Activated CD4-positive, CD25-positive, alpha-beta regulatory T cell treated with anti-CD3 and anti-CD28 coated beads, Interleukin-2, amount 50 U/mL, for 72 hours (primary cell): ENCODE measurements at regions not wholly inside any gene's neighbourhood (a gene's known extent, or its start where the extent isn't known, plus 50 kb on each side); places are given as distances from the start of the nearest gene placed in this dataset.
"Not testable (repeated sequence)": the region's sequence is repeated elsewhere in the genome, so short reads cannot be mapped to it uniquely, and the experiment has no call there.

ENCODE experiments used
- DNase-seq: peaks from one replicate; pipeline ENCODE4 v3.0.0; 2021

- DNase-seq, result no peak
Measured at GRCh38 chr18:39302481-39302880, 1736.9 kb upstream of the CELF4 start.

- DNase-seq, result no peak
Measured at GRCh38 chr18:39299152-39299551, 1733.6 kb upstream of the CELF4 start.

GRCh38 chr18:39297225-39297624 is 1731.6 kb upstream of the CELF4 start:
- DNase-seq, result no peak

GRCh38 chr18:39296293-39296888 is 1730.8 kb upstream of the CELF4 start:
- DNase-seq, result no peak

GRCh38 chr18:39276764-39277163 is 1711.2 kb upstream of the CELF4 start:
- DNase-seq, result no peak

GRCh38 chr18:39274535-39274934 is 1708.9 kb upstream of the CELF4 start:
- DNase-seq, result no peak

GRCh38 chr18:39272230-39272629 is 1706.6 kb upstream of the CELF4 start:
- no peak for DNase-seq

- no peak for DNase-seq
Measured at GRCh38 chr18:39271654-39272053, 1706.1 kb upstream of the CELF4 start.

- DNase-seq, result no peak
Measured at GRCh38 chr18:39260565-39260964, 1695.0 kb upstream of the CELF4 start.

GRCh38 chr18:39259736-39260135 is 1694.1 kb upstream of the CELF4 start:
- no peak for DNase-seq

- DNase-seq, result no peak
Measured at GRCh38 chr18:39244242-39244641, 1678.6 kb upstream of the CELF4 start.

GRCh38 chr18:39241534-39241933 is 1675.9 kb upstream of the CELF4 start:
- no peak for DNase-seq

GRCh38 chr18:39238981-39239660 is 1673.5 kb upstream of the CELF4 start:
- no peak for DNase-seq

- no peak for DNase-seq
Measured at GRCh38 chr18:39235118-39235719, 1669.6 kb upstream of the CELF4 start.

GRCh38 chr18:39232937-39233336 is 1667.3 kb upstream of the CELF4 start:
- DNase-seq, result no peak

GRCh38 chr18:39232490-39232889 is 1666.9 kb upstream of the CELF4 start:
- no peak for DNase-seq

- DNase-seq, result no peak
Measured at GRCh38 chr18:39230086-39230803, 1664.6 kb upstream of the CELF4 start.

- DNase-seq, result not testable (repeated sequence)
Measured at GRCh38 chr18:39227769-39228168, 1662.2 kb upstream of the CELF4 start.

GRCh38 chr18:39225373-39225772 is 1659.8 kb upstream of the CELF4 start:
- no peak for DNase-seq

- no peak for DNase-seq
Measured at GRCh38 chr18:39223283-39223682, 1657.7 kb upstream of the CELF4 start.

- DNase-seq, result no peak
Measured at GRCh38 chr18:39215920-39216319, 1650.3 kb upstream of the CELF4 start.

GRCh38 chr18:39211461-39211860 is 1645.9 kb upstream of the CELF4 start:
- DNase-seq, result no peak

- no peak for DNase-seq
Measured at GRCh38 chr18:39209173-39209572, 1643.6 kb upstream of the CELF4 start.

- no peak for DNase-seq
Measured at GRCh38 chr18:39208729-39209128, 1643.1 kb upstream of the CELF4 start.
